ENCODE measurements at regions not wholly inside any gene's neighbourhood (a gene's known extent, or its start where the extent isn't known, plus 50 kb on each side); places are given as distances from the start of the nearest gene placed in this dataset.
"Not testable (repeated sequence)": the region's sequence is repeated elsewhere in the genome, so short reads cannot be mapped to it uniquely, and the experiment has no call there.

- peak; percentile 15 for DNase-seq (ENCODE audit: low spot score)
- H3K4me1 Mint-ChIP-seq (ENCODE audit: low read depth): peaks cover 14% of the 10 kb centered on the region
- H3K27me3 Mint-ChIP-seq (ENCODE audit: low read depth): peaks cover 20% of the 10 kb centered on the region
- H3K9me3 Mint-ChIP-seq (ENCODE audit: low read depth): no peaks in the 10 kb centered on the region
- no peak overlapping the region for H3K27ac Mint-ChIP-seq (ENCODE audit: unreplicated experiment)
- no peaks in the 10 kb centered on the region for H3K36me3 Mint-ChIP-seq (ENCODE audit: low read depth)
- H3K4me3 Mint-ChIP-seq (ENCODE audit: unreplicated experiment): no peak overlapping the region
- TF ChIP-seq CTCF (IDR thresholded peaks at IDR 0.05): no peak
Observed at GRCh38 chrX:443536-444210, 57.0 kb upstream of the PPP2R3B start.

GRCh38 chrX:444305-444704, 57.6 kb upstream of the PPP2R3B start:
- Mint-ChIP-seq H3K36me3 (ENCODE audit: low read depth) (no peaks in the 10 kb centered on the region), H3K27ac (ENCODE audit: unreplicated experiment) (no peak overlapping the region), H3K4me3 (ENCODE audit: unreplicated experiment) (no peak overlapping the region), H3K4me1 (ENCODE audit: low read depth) (peaks cover 14% of the 10 kb centered on the region), H3K27me3 (ENCODE audit: low read depth) (peaks cover 23% of the 10 kb centered on the region), H3K9me3 (ENCODE audit: low read depth) (no peaks in the 10 kb centered on the region)
- no peak for DNase-seq (ENCODE audit: low spot score)
- TF ChIP-seq CTCF (IDR thresholded peaks at IDR 0.05): no peak

- Mint-ChIP-seq H3K36me3 (ENCODE audit: low read depth) (no peaks in the 10 kb centered on the region), H3K4me3 (ENCODE audit: unreplicated experiment) (no peak overlapping the region), H3K4me1 (ENCODE audit: low read depth) (peaks cover 14% of the 10 kb centered on the region), H3K9me3 (ENCODE audit: low read depth) (no peaks in the 10 kb centered on the region), H3K27me3 (ENCODE audit: low read depth) (peaks cover 23% of the 10 kb centered on the region), H3K27ac (ENCODE audit: unreplicated experiment) (no peak overlapping the region)
- no peak for TF ChIP-seq CTCF (IDR thresholded peaks at IDR 0.05)
- peak; percentile 44 for DNase-seq (ENCODE audit: low spot score)
Observed at GRCh38 chrX:445727-446126, 59.0 kb upstream of the PPP2R3B start.

GRCh38 chrX:446245-446644, 59.5 kb upstream of the PPP2R3B start:
- Mint-ChIP-seq H3K4me3 (ENCODE audit: unreplicated experiment) (no peak overlapping the region), H3K27ac (ENCODE audit: unreplicated experiment) (no peak overlapping the region), H3K4me1 (ENCODE audit: low read depth) (peaks cover 14% of the 10 kb centered on the region), H3K27me3 (ENCODE audit: low read depth) (peaks cover 23% of the 10 kb centered on the region), H3K9me3 (ENCODE audit: low read depth) (no peaks in the 10 kb centered on the region), H3K36me3 (ENCODE audit: low read depth) (no peaks in the 10 kb centered on the region)
- no peak for TF ChIP-seq CTCF (IDR thresholded peaks at IDR 0.05)
- DNase-seq (ENCODE audit: low spot score): peak; percentile 13

GRCh38 chrX:447052-447451, 60.3 kb upstream of the PPP2R3B start:
- peaks cover 14% of the 10 kb centered on the region for H3K4me1 Mint-ChIP-seq (ENCODE audit: low read depth)
- peaks cover 24% of the 10 kb centered on the region for H3K27me3 Mint-ChIP-seq (ENCODE audit: low read depth)
- DNase-seq (ENCODE audit: low spot score): peak; percentile 34
- H3K36me3 Mint-ChIP-seq (ENCODE audit: low read depth): no peaks in the 10 kb centered on the region
- H3K27ac Mint-ChIP-seq (ENCODE audit: unreplicated experiment): no peak overlapping the region
- TF ChIP-seq CTCF (IDR thresholded peaks at IDR 0.05): no peak
- H3K4me3 Mint-ChIP-seq (ENCODE audit: unreplicated experiment): no peak overlapping the region
- no peaks in the 10 kb centered on the region for H3K9me3 Mint-ChIP-seq (ENCODE audit: low read depth)

- not testable (repeated sequence) for H3K4me1 Mint-ChIP-seq (ENCODE audit: low read depth); H3K4me3 Mint-ChIP-seq (ENCODE audit: unreplicated experiment); H3K27ac Mint-ChIP-seq (ENCODE audit: unreplicated experiment); H3K36me3 Mint-ChIP-seq (ENCODE audit: low read depth); H3K9me3 Mint-ChIP-seq (ENCODE audit: low read depth)
- peaks cover 15% of the 10 kb centered on the region for H3K27me3 Mint-ChIP-seq (ENCODE audit: low read depth)
- peak; percentile 42 for DNase-seq (ENCODE audit: low spot score)
Observed at GRCh38 chrX:451750-452149, 65.0 kb upstream of the PPP2R3B start.

All from chondrocyte (in vitro differentiated cells).